ENCODE measurements at regions not wholly inside any gene's neighbourhood (a gene's known extent, or its start where the extent isn't known, plus 50 kb on each side); places are given as distances from the start of the nearest gene placed in this dataset.

DNA sequence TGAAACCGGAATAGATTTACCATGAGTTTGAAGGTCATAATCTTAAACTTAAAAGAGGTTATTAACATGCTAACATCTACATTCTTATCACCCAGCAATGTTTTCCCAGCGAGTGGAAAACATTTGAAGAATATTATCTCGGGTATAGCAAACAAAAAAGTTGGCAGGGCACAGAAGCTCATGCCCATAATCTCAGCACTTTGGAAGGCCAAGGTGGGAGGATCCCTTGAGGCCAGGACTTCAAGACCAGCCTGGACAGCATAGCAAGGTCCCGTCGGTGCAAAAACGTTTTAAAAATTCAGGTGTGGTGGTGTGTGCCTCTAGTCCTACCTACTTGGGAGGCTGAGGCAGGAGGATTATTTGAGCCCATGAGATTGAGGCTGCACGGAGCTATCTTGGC, 213.5 kb downstream of the MANEA start:
- Histone ChIP-seq H2AFZ (ENCODE audit: low read depth, low read length) (no peak overlapping the region), H3K4me2 (ENCODE audit: low read length) (no peak overlapping the region), H3F3A (ENCODE audit: insufficient read depth, low read length, poor library complexity, severe bottlenecking) (no peaks in the 10 kb centered on the region), H3K79me2 (replicated peaks; ENCODE audit: insufficient read depth, low read length) (no peaks in the 10 kb centered on the region), H3K9me2 (ENCODE audit: insufficient read depth, low read length) (no peaks in the 10 kb centered on the region), H3K4me3 (ENCODE audit: low read length) (no peak overlapping the region), H3K27me3 (ENCODE audit: insufficient read depth, low read depth, low read length) (no peaks in the 10 kb centered on the region), H3K9ac (ENCODE audit: low read length) (no peak overlapping the region), H3K9me3 (ENCODE audit: low read length) (no peaks in the 10 kb centered on the region), H4K20me1 (ENCODE audit: insufficient read depth) (no peaks in the 10 kb centered on the region), H3K27ac (ENCODE audit: low read length) (no peak overlapping the region), H3K36me3 (ENCODE audit: insufficient read depth, low read length) (no peaks in the 10 kb centered on the region)
- no peak for TF ChIP-seq SMC3 (conservative IDR thresholded peaks at IDR 0.05; ENCODE audit: poor library complexity)
- TF ChIP-seq, protein P1, sequence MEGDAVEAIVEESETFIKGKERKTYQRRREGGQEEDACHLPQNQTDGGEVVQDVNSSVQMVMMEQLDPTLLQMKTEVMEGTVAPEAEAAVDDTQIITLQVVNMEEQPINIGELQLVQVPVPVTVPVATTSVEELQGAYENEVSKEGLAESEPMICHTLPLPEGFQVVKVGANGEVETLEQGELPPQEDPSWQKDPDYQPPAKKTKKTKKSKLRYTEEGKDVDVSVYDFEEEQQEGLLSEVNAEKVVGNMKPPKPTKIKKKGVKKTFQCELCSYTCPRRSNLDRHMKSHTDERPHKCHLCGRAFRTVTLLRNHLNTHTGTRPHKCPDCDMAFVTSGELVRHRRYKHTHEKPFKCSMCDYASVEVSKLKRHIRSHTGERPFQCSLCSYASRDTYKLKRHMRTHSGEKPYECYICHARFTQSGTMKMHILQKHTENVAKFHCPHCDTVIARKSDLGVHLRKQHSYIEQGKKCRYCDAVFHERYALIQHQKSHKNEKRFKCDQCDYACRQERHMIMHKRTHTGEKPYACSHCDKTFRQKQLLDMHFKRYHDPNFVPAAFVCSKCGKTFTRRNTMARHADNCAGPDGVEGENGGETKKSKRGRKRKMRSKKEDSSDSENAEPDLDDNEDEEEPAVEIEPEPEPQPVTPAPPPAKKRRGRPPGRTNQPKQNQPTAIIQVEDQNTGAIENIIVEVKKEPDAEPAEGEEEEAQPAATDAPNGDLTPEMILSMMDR (IDR thresholded peaks at IDR 0.05; ENCODE audit: poor library complexity, severe bottlenecking), result no peak
- no peak for TF ChIP-seq POLR2AphosphoS5 (IDR thresholded peaks at IDR 0.05)
- TF ChIP-seq, protein P2, sequence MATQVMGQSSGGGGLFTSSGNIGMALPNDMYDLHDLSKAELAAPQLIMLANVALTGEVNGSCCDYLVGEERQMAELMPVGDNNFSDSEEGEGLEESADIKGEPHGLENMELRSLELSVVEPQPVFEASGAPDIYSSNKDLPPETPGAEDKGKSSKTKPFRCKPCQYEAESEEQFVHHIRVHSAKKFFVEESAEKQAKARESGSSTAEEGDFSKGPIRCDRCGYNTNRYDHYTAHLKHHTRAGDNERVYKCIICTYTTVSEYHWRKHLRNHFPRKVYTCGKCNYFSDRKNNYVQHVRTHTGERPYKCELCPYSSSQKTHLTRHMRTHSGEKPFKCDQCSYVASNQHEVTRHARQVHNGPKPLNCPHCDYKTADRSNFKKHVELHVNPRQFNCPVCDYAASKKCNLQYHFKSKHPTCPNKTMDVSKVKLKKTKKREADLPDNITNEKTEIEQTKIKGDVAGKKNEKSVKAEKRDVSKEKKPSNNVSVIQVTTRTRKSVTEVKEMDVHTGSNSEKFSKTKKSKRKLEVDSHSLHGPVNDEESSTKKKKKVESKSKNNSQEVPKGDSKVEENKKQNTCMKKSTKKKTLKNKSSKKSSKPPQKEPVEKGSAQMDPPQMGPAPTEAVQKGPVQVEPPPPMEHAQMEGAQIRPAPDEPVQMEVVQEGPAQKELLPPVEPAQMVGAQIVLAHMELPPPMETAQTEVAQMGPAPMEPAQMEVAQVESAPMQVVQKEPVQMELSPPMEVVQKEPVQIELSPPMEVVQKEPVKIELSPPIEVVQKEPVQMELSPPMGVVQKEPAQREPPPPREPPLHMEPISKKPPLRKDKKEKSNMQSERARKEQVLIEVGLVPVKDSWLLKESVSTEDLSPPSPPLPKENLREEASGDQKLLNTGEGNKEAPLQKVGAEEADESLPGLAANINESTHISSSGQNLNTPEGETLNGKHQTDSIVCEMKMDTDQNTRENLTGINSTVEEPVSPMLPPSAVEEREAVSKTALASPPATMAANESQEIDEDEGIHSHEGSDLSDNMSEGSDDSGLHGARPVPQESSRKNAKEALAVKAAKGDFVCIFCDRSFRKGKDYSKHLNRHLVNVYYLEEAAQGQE (IDR thresholded peaks at IDR 0.05; ENCODE audit: borderline replicate concordance), result no peak
- TF ChIP-seq RAD21 (conservative IDR thresholded peaks at IDR 0.05), result no peak
- TF ChIP-seq EP300 (conservative IDR thresholded peaks at IDR 0.05; ENCODE audit: poor library complexity, severe bottlenecking), result no peak
- TF ChIP-seq EZH2 (IDR thresholded peaks at IDR 0.05; ENCODE audit: borderline replicate concordance, insufficient read depth, low read length, poor library complexity, severe bottlenecking), result no peak
- TF ChIP-seq TAF1 (IDR thresholded peaks at IDR 0.05; ENCODE audit: low read depth), result no peak

DNA sequence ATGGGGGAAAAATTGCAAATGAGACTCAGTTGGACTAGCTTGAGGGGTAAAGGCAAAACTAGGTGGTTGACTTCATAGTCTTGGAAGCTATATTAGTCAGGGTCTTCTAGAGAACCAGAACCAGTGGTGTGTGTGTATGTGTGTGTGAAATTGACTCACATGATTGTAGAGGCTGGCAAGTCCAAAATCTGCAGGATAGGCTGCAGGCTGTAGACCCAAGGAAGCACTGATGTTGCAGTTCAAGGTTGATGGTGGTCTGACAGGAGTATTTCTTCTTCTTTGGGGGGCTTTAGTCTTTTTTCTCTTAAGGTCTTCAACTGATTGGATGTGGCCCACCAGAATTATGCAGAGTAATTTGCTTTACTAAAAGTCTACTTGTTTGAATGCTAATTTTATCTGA, 217.4 kb downstream of the MANEA start:
- Histone ChIP-seq H3K9ac (ENCODE audit: low read length) (no peak overlapping the region), H3K4me2 (ENCODE audit: low read length) (no peak overlapping the region), H3K79me2 (replicated peaks; ENCODE audit: insufficient read depth, low read length) (no peaks in the 10 kb centered on the region), H2AFZ (ENCODE audit: low read depth, low read length) (no peak overlapping the region), H3K4me3 (ENCODE audit: low read length) (no peak overlapping the region), H3F3A (ENCODE audit: insufficient read depth, low read length, poor library complexity, severe bottlenecking) (no peaks in the 10 kb centered on the region), H3K36me3 (ENCODE audit: insufficient read depth, low read length) (no peaks in the 10 kb centered on the region), H3K27ac (ENCODE audit: low read length) (no peak overlapping the region), H3K27me3 (ENCODE audit: insufficient read depth, low read depth, low read length) (no peaks in the 10 kb centered on the region), H4K20me1 (ENCODE audit: insufficient read depth) (no peaks in the 10 kb centered on the region), H3K9me2 (ENCODE audit: insufficient read depth, low read length) (no peaks in the 10 kb centered on the region), H3K9me3 (ENCODE audit: low read length) (no peaks in the 10 kb centered on the region)
- TF ChIP-seq RAD21 (conservative IDR thresholded peaks at IDR 0.05) (no peak), EZH2 (IDR thresholded peaks at IDR 0.05; ENCODE audit: borderline replicate concordance, insufficient read depth, low read length, poor library complexity, severe bottlenecking) (no peak), EP300 (conservative IDR thresholded peaks at IDR 0.05; ENCODE audit: poor library complexity, severe bottlenecking) (no peak), SMC3 (conservative IDR thresholded peaks at IDR 0.05; ENCODE audit: poor library complexity) (no peak), POLR2AphosphoS5 (IDR thresholded peaks at IDR 0.05) (no peak), TAF1 (IDR thresholded peaks at IDR 0.05; ENCODE audit: low read depth) (no peak), MXI1 (conservative IDR thresholded peaks at IDR 0.05; ENCODE audit: poor library complexity, severe bottlenecking) (no peak)
- TF ChIP-seq, protein P1 (IDR thresholded peaks at IDR 0.05; ENCODE audit: poor library complexity, severe bottlenecking), result no peak
- TF ChIP-seq, protein P2 (IDR thresholded peaks at IDR 0.05; ENCODE audit: borderline replicate concordance), result no peak
